ENCODE measurements at regions not wholly inside any gene's neighbourhood (a gene's known extent, or its start where the extent isn't known, plus 50 kb on each side); places are given as distances from the start of the nearest gene placed in this dataset.

DNA sequence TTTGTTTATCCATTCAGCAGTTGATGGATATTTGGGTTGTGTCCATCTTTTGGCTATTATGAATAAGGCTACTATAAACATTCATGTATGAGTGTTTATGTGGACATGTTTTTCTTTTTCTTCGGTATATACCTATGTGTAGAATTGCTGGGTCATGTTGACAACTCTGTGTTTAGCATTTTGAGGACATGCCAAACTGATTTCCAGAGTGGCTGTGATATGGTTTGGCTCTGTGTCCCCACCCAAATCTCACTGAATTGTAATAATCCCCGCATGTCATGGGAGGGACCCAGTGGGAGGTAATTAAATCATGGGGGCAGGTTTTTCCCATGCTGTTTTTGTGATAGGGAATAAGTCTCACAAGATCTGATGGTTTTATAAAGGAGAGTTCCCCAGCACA is 439.7 kb downstream of the UTRN start:
- H3K9me3 ChIP-seq (ENCODE audit: low read length), result no peaks in the 10 kb centered on the region
- no peak overlapping the region for H3K9ac ChIP-seq (ENCODE audit: low read length)
- no peak overlapping the region for H3K4me2 ChIP-seq (ENCODE audit: low read length)
- H2AFZ ChIP-seq (ENCODE audit: low read length), result no peak overlapping the region
- no peak overlapping the region for H3K4me3 ChIP-seq (ENCODE audit: low read depth, low read length, poor library complexity, severe bottlenecking)
- no peaks in the 10 kb centered on the region for H3K79me2 ChIP-seq (ENCODE audit: insufficient read depth, low read length)
- no peak overlapping the region for H3K27ac ChIP-seq (ENCODE audit: low read depth, low read length, poor library complexity, severe bottlenecking)
- H4K20me1 ChIP-seq (ENCODE audit: insufficient read depth, low read length), result no peaks in the 10 kb centered on the region
- no peaks in the 10 kb centered on the region for H3K27me3 ChIP-seq (ENCODE audit: insufficient read depth, low read length)
- TF ChIP-seq EZH2 (IDR thresholded peaks at IDR 0.05; ENCODE audit: borderline replicate concordance, low read length), result no peak
- TF ChIP-seq, protein P1, sequence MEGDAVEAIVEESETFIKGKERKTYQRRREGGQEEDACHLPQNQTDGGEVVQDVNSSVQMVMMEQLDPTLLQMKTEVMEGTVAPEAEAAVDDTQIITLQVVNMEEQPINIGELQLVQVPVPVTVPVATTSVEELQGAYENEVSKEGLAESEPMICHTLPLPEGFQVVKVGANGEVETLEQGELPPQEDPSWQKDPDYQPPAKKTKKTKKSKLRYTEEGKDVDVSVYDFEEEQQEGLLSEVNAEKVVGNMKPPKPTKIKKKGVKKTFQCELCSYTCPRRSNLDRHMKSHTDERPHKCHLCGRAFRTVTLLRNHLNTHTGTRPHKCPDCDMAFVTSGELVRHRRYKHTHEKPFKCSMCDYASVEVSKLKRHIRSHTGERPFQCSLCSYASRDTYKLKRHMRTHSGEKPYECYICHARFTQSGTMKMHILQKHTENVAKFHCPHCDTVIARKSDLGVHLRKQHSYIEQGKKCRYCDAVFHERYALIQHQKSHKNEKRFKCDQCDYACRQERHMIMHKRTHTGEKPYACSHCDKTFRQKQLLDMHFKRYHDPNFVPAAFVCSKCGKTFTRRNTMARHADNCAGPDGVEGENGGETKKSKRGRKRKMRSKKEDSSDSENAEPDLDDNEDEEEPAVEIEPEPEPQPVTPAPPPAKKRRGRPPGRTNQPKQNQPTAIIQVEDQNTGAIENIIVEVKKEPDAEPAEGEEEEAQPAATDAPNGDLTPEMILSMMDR (IDR thresholded peaks at IDR 0.05; ENCODE audit: low read length), result no peak
- H3F3A ChIP-seq (ENCODE audit: insufficient read depth, low read length), result peaks cover 3% of the 10 kb centered on the region; the same call in 1 of the 2 replicates
- no peaks in the 10 kb centered on the region for H3K36me3 ChIP-seq (ENCODE audit: insufficient read depth, low read length)
- H3K4me1 ChIP-seq (ENCODE audit: insufficient read depth, low read length, severe bottlenecking), result peaks cover 40% of the 10 kb centered on the region
- H3K9me2 ChIP-seq (ENCODE audit: low read depth, low read length), result no peaks in the 10 kb centered on the region

DNA sequence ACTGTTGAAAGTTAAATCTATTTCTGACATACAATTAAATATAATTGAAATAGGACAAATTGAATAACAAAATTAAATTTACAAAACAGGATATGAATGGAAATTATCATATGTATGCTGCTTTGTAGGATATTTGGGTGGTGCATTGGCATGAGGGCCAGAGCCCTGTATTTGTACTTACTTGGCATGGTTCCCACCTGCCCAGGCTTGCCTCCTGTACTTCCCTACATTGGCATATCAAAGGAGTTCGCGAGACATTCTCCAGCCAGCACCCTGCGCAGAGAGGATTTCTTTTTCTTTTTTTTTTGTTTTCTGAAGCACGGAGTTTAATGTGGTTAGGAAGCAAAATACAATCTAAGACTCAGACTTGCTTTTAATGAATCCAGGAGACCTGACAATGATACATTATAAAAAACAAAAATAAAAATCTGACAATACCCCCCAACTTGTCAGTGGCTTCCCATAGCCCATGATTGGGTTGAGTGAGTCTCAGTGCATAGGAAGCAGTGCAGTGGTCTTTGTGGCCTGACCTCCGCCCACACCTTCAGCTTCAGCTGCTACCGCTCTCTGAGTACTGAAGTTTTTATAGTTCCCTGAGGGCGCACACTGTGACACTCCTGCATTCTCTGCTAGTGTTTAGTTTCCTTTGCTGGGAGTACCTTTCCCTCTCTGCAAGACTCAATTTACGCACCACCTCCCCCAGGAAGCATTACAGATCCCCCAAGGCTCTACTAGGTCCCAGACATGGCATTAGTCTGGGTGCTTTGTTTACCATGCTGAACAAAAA is 440.8 kb downstream of the UTRN start:
- Histone ChIP-seq H3K27me3 (ENCODE audit: insufficient read depth, low read length) (no peaks in the 10 kb centered on the region), H3K4me3 (ENCODE audit: low read depth, low read length, poor library complexity, severe bottlenecking) (no peak overlapping the region), H3K79me2 (ENCODE audit: insufficient read depth, low read length) (no peaks in the 10 kb centered on the region), H3K4me2 (ENCODE audit: low read length) (peak overlapping the region; percentile 24; the same call in 1 of the 2 replicates), H3F3A (ENCODE audit: insufficient read depth, low read length) (peaks cover 3% of the 10 kb centered on the region; the same call in 1 of the 2 replicates), H4K20me1 (ENCODE audit: insufficient read depth, low read length) (no peaks in the 10 kb centered on the region), H2AFZ (ENCODE audit: low read length) (no peak overlapping the region), H3K9me3 (ENCODE audit: low read length) (no peaks in the 10 kb centered on the region), H3K9me2 (ENCODE audit: low read depth, low read length) (no peaks in the 10 kb centered on the region), H3K27ac (ENCODE audit: low read depth, low read length, poor library complexity, severe bottlenecking) (peak overlapping the region; percentile 75), H3K36me3 (ENCODE audit: insufficient read depth, low read length) (no peaks in the 10 kb centered on the region), H3K9ac (ENCODE audit: low read length) (peak overlapping the region; percentile 10; the same call in 1 of the 2 replicates), H3K4me1 (ENCODE audit: insufficient read depth, low read length, severe bottlenecking) (peaks cover 47% of the 10 kb centered on the region)
- TF ChIP-seq, protein P1 (IDR thresholded peaks at IDR 0.05; ENCODE audit: low read length), result no peak
- TF ChIP-seq EZH2 (IDR thresholded peaks at IDR 0.05; ENCODE audit: borderline replicate concordance, low read length), result no peak

DNA sequence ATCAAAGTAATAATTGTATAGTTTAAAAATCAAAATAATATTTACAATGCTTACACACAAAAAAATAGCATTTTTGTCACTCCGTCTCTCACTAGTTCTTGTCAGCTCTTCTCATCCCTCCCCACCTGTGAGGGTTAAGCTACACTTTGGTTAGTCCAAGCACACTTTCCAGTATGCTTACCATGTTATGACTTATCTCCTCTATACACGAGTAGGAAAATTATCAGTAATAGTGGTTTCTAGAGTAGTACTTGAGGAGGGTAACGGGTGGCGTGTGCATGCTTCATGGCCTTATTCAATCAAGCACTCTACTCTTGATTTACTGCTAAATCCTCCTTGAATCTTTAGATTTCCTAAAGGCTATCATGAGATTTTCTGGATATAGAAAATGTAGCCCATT is 443.7 kb downstream of the UTRN start:
- H3K9me3 ChIP-seq (ENCODE audit: low read length), result no peaks in the 10 kb centered on the region
- no peak overlapping the region for H2AFZ ChIP-seq (ENCODE audit: low read length)
- H3K79me2 ChIP-seq (ENCODE audit: insufficient read depth, low read length), result no peaks in the 10 kb centered on the region
- peaks cover 52% of the 10 kb centered on the region for H3K4me1 ChIP-seq (ENCODE audit: insufficient read depth, low read length, severe bottlenecking)
- H3K36me3 ChIP-seq (ENCODE audit: insufficient read depth, low read length), result peaks cover 4% of the 10 kb centered on the region; the same call in 1 of the 2 replicates
- H3K4me3 ChIP-seq (ENCODE audit: low read depth, low read length, poor library complexity, severe bottlenecking), result no peak overlapping the region
- no peak for TF ChIP-seq EZH2 (IDR thresholded peaks at IDR 0.05; ENCODE audit: borderline replicate concordance, low read length)
- TF ChIP-seq, protein P1 (IDR thresholded peaks at IDR 0.05; ENCODE audit: low read length), result no peak
- no peaks in the 10 kb centered on the region for H3K27me3 ChIP-seq (ENCODE audit: insufficient read depth, low read length)
- H3K9ac ChIP-seq (ENCODE audit: low read length), result peak overlapping the region; percentile 36; the same call in 1 of the 2 replicates
- peaks cover 3% of the 10 kb centered on the region; the same call in 1 of the 2 replicates for H3F3A ChIP-seq (ENCODE audit: insufficient read depth, low read length)
- H3K9me2 ChIP-seq (ENCODE audit: low read depth, low read length), result no peaks in the 10 kb centered on the region
- no peaks in the 10 kb centered on the region for H4K20me1 ChIP-seq (ENCODE audit: insufficient read depth, low read length)
- peak overlapping the region; percentile 46 for H3K4me2 ChIP-seq (ENCODE audit: low read length)
- H3K27ac ChIP-seq (ENCODE audit: low read depth, low read length, poor library complexity, severe bottlenecking), result peak overlapping the region; percentile 89

All from OCI-LY1 (cell line).